GM19240 (cell line): ENCODE measurements at regions not wholly inside any gene's neighbourhood (a gene's known extent, or its start where the extent isn't known, plus 50 kb on each side); places are given as distances from the start of the nearest gene placed in this dataset.

Experiments used
- DNase-seq: peaks from one replicate; pipeline ENCODE4 v3.0.0; 2011; ENCODE audit warnings: low spot score; ENCODE audit not compliant: insufficient read length

GRCh38 chr22:48359613-48359965, 1468.1 kb downstream of the BRD1 start:
- DNase-seq: no peak

GRCh38 chr22:48358886-48359612, 1468.6 kb downstream of the BRD1 start:
- DNase-seq: no peak

- DNase-seq: no peak
Measured at GRCh38 chr22:48357961-48358360, 1469.7 kb downstream of the BRD1 start.

GRCh38 chr22:48357196-48357595, 1470.5 kb downstream of the BRD1 start:
- DNase-seq: no peak

- no peak for DNase-seq
Measured at GRCh38 chr22:48356731-48357130, 1470.9 kb downstream of the BRD1 start.

GRCh38 chr22:48354096-48354495, 1473.6 kb downstream of the BRD1 start:
- DNase-seq: no peak

- DNase-seq: no peak
Measured at GRCh38 chr22:48353116-48353947, 1474.3 kb downstream of the BRD1 start.

- no peak for DNase-seq
Measured at GRCh38 chr22:48352086-48352911, 1475.4 kb downstream of the BRD1 start.

GRCh38 chr22:48351376-48352085, 1476.1 kb downstream of the BRD1 start:
- DNase-seq: no peak

- no peak for DNase-seq
Measured at GRCh38 chr22:48350456-48350855, 1477.2 kb downstream of the BRD1 start.

GRCh38 chr22:48348855-48349254, 1478.8 kb downstream of the BRD1 start:
- no peak for DNase-seq

GRCh38 chr22:48347311-48347710, 1480.4 kb downstream of the BRD1 start:
- DNase-seq: no peak

- no peak for DNase-seq
Measured at GRCh38 chr22:48346911-48347310, 1480.8 kb downstream of the BRD1 start.

GRCh38 chr22:48346311-48346710, 1481.4 kb downstream of the BRD1 start:
- DNase-seq: no peak

- no peak for DNase-seq
Measured at GRCh38 chr22:48345631-48346030, 1482.0 kb downstream of the BRD1 start.

GRCh38 chr22:48343461-48343860, 1484.2 kb downstream of the BRD1 start:
- DNase-seq: no peak

GRCh38 chr22:48342732-48343131, 1484.9 kb downstream of the BRD1 start:
- no peak for DNase-seq

- no peak for DNase-seq
Measured at GRCh38 chr22:48342016-48342415, 1485.7 kb downstream of the BRD1 start.

- DNase-seq: no peak
Measured at GRCh38 chr22:48340727-48341709, 1486.7 kb downstream of the BRD1 start.

GRCh38 chr22:48340191-48340590, 1487.5 kb downstream of the BRD1 start:
- DNase-seq: no peak
